ENCODE measurements at regions not wholly inside any gene's neighbourhood (a gene's known extent, or its start where the extent isn't known, plus 50 kb on each side); places are given as distances from the start of the nearest gene placed in this dataset.

DNA sequence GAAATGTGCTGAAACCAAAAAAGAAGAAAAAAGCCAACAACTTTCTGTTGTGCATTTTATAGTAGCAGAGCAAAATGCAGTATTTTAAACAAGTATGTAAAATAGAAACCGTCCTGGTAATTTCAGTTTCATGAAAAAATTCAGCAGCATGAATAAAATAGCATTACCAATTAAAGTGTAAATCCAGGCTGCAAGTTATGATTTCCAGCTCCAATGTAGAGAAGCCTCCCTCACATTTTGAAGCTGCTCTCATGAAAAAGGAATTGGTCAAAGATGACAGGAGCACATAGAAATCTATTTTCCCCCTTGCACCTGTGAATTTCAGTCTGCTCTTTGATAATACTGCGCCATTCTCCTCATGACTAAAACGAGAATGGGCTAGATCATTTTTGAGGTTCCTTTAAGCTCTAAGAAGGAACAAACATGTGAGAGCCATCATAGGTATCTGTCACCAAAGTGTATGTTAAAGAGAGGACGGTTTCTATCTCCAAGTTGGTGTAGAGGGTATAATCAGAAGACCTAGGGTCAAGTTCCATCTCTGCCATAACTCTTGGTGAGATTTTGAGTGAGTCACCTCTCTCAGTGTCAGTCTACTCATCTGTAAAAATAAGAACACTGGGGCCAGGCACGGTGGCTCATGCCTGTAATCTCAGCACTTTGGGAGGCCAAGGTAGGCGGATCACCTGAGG lies 107.5 kb downstream of the MTPAP start:
- TF ChIP-seq, protein P1, sequence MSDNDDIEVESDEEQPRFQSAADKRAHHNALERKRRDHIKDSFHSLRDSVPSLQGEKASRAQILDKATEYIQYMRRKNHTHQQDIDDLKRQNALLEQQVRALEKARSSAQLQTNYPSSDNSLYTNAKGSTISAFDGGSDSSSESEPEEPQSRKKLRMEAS (IDR thresholded peaks at IDR 0.05; ENCODE audit: low read depth, low read length) = no peak
- TF ChIP-seq BCL3 (IDR thresholded peaks at IDR 0.05; ENCODE audit: borderline replicate concordance, insufficient read depth, low read depth, low read length, poor library complexity, severe bottlenecking) (no peak), POLR2AphosphoS5 (IDR thresholded peaks at IDR 0.05; ENCODE audit: low read length) (no peak), GABPA (IDR thresholded peaks at IDR 0.05; ENCODE audit: low read depth) (no peak), SRF (IDR thresholded peaks at IDR 0.05; ENCODE audit: low read depth in 2 of 2, low read length in 2 of 2) (no peak), PAX8 (IDR thresholded peaks at IDR 0.05) (no peak), CTCF (IDR thresholded peaks at IDR 0.05 in 2 of 3, conservative IDR thresholded peaks at IDR 0.05 in 1 of 3; ENCODE audit: control insufficient read depth in 2 of 3, extremely low read depth in 1 of 3, insufficient read depth in 1 of 3, low read depth in 3 of 3, low read length in 3 of 3) (no peak), RUNX3 (IDR thresholded peaks at IDR 0.05; ENCODE audit: low read length) (no peak), TCF7 (IDR thresholded peaks at IDR 0.05; ENCODE audit: borderline replicate concordance) (no peak), TARDBP (IDR thresholded peaks at IDR 0.05; ENCODE audit: borderline replicate concordance) (no peak)
- TF ChIP-seq, protein P2, sequence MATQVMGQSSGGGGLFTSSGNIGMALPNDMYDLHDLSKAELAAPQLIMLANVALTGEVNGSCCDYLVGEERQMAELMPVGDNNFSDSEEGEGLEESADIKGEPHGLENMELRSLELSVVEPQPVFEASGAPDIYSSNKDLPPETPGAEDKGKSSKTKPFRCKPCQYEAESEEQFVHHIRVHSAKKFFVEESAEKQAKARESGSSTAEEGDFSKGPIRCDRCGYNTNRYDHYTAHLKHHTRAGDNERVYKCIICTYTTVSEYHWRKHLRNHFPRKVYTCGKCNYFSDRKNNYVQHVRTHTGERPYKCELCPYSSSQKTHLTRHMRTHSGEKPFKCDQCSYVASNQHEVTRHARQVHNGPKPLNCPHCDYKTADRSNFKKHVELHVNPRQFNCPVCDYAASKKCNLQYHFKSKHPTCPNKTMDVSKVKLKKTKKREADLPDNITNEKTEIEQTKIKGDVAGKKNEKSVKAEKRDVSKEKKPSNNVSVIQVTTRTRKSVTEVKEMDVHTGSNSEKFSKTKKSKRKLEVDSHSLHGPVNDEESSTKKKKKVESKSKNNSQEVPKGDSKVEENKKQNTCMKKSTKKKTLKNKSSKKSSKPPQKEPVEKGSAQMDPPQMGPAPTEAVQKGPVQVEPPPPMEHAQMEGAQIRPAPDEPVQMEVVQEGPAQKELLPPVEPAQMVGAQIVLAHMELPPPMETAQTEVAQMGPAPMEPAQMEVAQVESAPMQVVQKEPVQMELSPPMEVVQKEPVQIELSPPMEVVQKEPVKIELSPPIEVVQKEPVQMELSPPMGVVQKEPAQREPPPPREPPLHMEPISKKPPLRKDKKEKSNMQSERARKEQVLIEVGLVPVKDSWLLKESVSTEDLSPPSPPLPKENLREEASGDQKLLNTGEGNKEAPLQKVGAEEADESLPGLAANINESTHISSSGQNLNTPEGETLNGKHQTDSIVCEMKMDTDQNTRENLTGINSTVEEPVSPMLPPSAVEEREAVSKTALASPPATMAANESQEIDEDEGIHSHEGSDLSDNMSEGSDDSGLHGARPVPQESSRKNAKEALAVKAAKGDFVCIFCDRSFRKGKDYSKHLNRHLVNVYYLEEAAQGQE (IDR thresholded peaks at IDR 0.05; ENCODE audit: low read depth, low read length) = no peak

All from GM12878 (cell line).